CD4-positive, CD25-positive, alpha-beta regulatory T cell (primary cell): ENCODE measurements at regions not wholly inside any gene's neighbourhood (a gene's known extent, or its start where the extent isn't known, plus 50 kb on each side); places are given as distances from the start of the nearest gene placed in this dataset.

Experiments
- ATAC-seq, 2 donors: fragments of 150-1000 bp; cut with Tn5 transposase; one replicate each; pipeline ENCODE4 v1.10.0; 2021; ENCODE audit warnings: low read depth in 2 of 2, moderate number of reproducible peaks in 2 of 2, moderate library complexity in 1 of 2
- DNase-seq, 3 donors: peaks; one replicate each; pipeline versions ENCODE4 v3.0.0 to v3.0.0-alpha.2; 2012 to 2022; ENCODE audit warnings: mixed read lengths in 1 of 3
- H3K27ac ChIP-seq: one replicate; pipeline ENCODE4 v1.7.0; 2013; ENCODE audit warnings: mild to moderate bottlenecking, low read length; ENCODE audit not compliant: insufficient read depth, poor library complexity, severe bottlenecking
- H3K27me3 ChIP-seq: one replicate; pipeline ENCODE4 v1.7.0; 2013; ENCODE audit warnings: low read length; ENCODE audit not compliant: control insufficient read depth, insufficient read depth
- H3K36me3 ChIP-seq: one replicate; pipeline ENCODE4 v1.7.0; 2013; ENCODE audit warnings: mild to moderate bottlenecking, low read length, moderate library complexity; ENCODE audit not compliant: control insufficient read depth, insufficient read depth
- H3K4me1 ChIP-seq: 2 replicates; pipeline ENCODE4 v1.7.0; 2013; ENCODE audit warnings: mild to moderate bottlenecking, low read length; ENCODE audit not compliant: insufficient read depth, control insufficient read depth, poor library complexity, severe bottlenecking
- H3K4me3 ChIP-seq: one replicate; pipeline ENCODE4 v1.7.0; 2013; ENCODE audit warnings: low read depth, mild to moderate bottlenecking, low read length, moderate library complexity
- H3K9me3 ChIP-seq, 2 experiments: 1 replicate in 1 of 2; 2 replicates in 1 of 2; pipeline ENCODE4 v1.7.0; 2013; ENCODE audit warnings: low read length in 2 of 2, mild to moderate bottlenecking in 1 of 2, moderate library complexity in 1 of 2; ENCODE audit not compliant: control insufficient read depth in 2 of 2
- H3K27ac Mint-ChIP-seq, 3 donors: one replicate each; pipeline ENCODE4 v1.8.0; 2020 to 2022; ENCODE audit warnings: mild to moderate bottlenecking in 3 of 3, mixed read lengths in 3 of 3, moderate library complexity in 2 of 3
- H3K27me3 Mint-ChIP-seq: one replicate; pipeline ENCODE4 v1.8.0; 2022; ENCODE audit warnings: mild to moderate bottlenecking, mixed read lengths
- H3K36me3 Mint-ChIP-seq: one replicate; pipeline ENCODE4 v1.8.0; 2020; ENCODE audit warnings: mixed read lengths
- H3K4me1 Mint-ChIP-seq, 4 donors: one replicate each; pipeline ENCODE4 v1.8.0; 2020 to 2022; ENCODE audit warnings: mixed read lengths in 4 of 4, mild to moderate bottlenecking in 1 of 4
- H3K4me3 Mint-ChIP-seq, 4 donors: one replicate each; pipeline ENCODE4 v1.8.0; 2020 to 2022; ENCODE audit warnings: mild to moderate bottlenecking in 4 of 4, mixed read lengths in 4 of 4, moderate library complexity in 3 of 4
- H3K9me3 Mint-ChIP-seq, 7 donors: one replicate each; pipeline ENCODE4 v1.8.0; 2020 to 2022; ENCODE audit warnings: mixed read lengths in 7 of 7, mild to moderate bottlenecking in 3 of 7, moderate library complexity in 2 of 7

GRCh38 chr18:56096861-56097260 is 508.9 kb upstream of the TCF4 start:
- ATAC-seq: no peak
- Histone ChIP-seq H3K4me1 (no peaks in the 10 kb centered on the region), H3K4me3 (no peak overlapping the region), H3K27ac (no peak overlapping the region), H3K9me3 (no peaks in the 10 kb centered on the region), H3K36me3 (no peaks in the 10 kb centered on the region), H3K27me3 (no peaks in the 10 kb centered on the region)
- no peak for DNase-seq
- no peaks in the 10 kb centered on the region for H3K27me3 Mint-ChIP-seq
- no peak overlapping the region for H3K4me3 Mint-ChIP-seq
- no peaks in the 10 kb centered on the region for H3K4me1 Mint-ChIP-seq
- no peaks in the 10 kb centered on the region for H3K36me3 Mint-ChIP-seq
- no peak overlapping the region for H3K27ac Mint-ChIP-seq
- peaks cover 0 to 11% (median 2%) of the 10 kb centered on the region in 7 donors for H3K9me3 Mint-ChIP-seq

DNA sequence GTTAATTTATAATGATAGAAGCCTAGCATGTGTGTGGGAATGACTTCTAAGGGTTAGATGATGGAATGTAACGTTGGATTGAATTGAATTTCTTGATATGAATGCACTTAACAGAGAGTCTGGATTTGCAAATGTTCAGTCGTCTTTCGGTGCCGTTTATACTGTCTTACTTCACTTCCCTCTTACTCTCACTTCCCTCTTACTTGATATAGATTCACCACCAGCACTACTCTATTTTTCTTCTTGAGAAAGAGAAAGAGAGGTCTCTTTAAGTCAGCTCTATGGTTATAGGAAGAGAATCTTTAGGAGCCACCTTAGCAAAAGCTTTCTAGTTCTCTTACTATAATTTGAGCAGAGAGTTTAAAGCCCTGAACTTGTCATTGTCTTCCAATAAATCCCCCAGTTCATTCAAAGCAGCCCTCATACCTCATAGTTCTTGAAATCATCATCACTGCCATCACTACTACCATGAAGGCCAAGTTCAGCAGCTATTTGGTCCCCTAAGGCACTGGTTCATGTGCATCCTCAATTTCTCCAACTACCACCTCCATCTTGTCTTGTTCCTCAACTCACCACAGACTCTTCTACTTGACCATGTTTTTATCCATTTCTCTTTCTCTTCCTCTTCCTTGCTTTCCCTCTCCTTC is 501.7 kb upstream of the TCF4 start:
- ATAC-seq (no peak), DNase-seq (no peak)
- H3K9me3 ChIP-seq: no peaks in the 10 kb centered on the region
- no peak overlapping the region for H3K4me3 Mint-ChIP-seq
- no peaks in the 10 kb centered on the region for H3K4me1 Mint-ChIP-seq
- H3K27ac ChIP-seq: no peak overlapping the region
- no peaks in the 10 kb centered on the region for H3K36me3 ChIP-seq
- H3K27me3 Mint-ChIP-seq: no peaks in the 10 kb centered on the region
- H3K27me3 ChIP-seq: no peaks in the 10 kb centered on the region
- no peaks in the 10 kb centered on the region for H3K36me3 Mint-ChIP-seq
- H3K4me3 ChIP-seq: no peak overlapping the region
- H3K27ac Mint-ChIP-seq: no peak overlapping the region
- peaks cover 0 to 7% (median 4%) of the 10 kb centered on the region in 7 donors for H3K9me3 Mint-ChIP-seq
- no peaks in the 10 kb centered on the region for H3K4me1 ChIP-seq

DNA sequence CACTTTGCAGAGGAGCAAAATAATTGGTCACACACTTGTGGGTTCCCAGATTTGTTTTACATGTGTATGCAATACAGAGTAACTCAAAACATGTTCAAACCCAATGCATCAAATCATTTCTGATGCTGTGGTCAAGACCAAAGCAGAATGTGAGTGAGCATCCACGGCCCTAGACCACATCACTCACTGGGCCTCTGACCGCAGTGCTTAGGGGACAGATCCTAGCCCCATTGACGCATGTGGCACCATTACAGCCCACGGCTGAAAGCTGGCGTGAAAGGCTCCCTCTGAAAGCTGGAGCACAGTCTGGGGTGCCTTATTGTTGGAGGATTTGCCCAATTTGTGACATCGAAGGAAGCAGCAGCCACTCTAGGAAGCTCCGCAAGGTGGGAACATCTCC is 498.8 kb upstream of the TCF4 start:
- Mint-ChIP-seq H3K9me3 (peaks cover 0 to 8% (median 0%) of the 10 kb centered on the region in 7 donors), H3K36me3 (no peaks in the 10 kb centered on the region), H3K4me3 (no peak overlapping the region), H3K27me3 (no peaks in the 10 kb centered on the region), H3K27ac (no peak overlapping the region), H3K4me1 (no peaks in the 10 kb centered on the region)
- Histone ChIP-seq H3K4me1 (no peaks in the 10 kb centered on the region), H3K27me3 (no peaks in the 10 kb centered on the region), H3K4me3 (no peak overlapping the region), H3K36me3 (no peaks in the 10 kb centered on the region), H3K9me3 (no peaks in the 10 kb centered on the region), H3K27ac (no peak overlapping the region)
- ATAC-seq (no peak), DNase-seq (no peak)

- Histone ChIP-seq H3K27me3 (no peaks in the 10 kb centered on the region), H3K9me3 (no peaks in the 10 kb centered on the region), H3K4me3 (no peak overlapping the region), H3K27ac (no peak overlapping the region), H3K4me1 (no peaks in the 10 kb centered on the region), H3K36me3 (no peaks in the 10 kb centered on the region)
- DNase-seq (no peak), ATAC-seq (no peak)
- H3K27me3 Mint-ChIP-seq: no peaks in the 10 kb centered on the region
- H3K4me1 Mint-ChIP-seq: no peaks in the 10 kb centered on the region
- H3K9me3 Mint-ChIP-seq: peaks cover 0 to 8% (median 0%) of the 10 kb centered on the region in 7 donors
- H3K27ac Mint-ChIP-seq: no peak overlapping the region
- H3K4me3 Mint-ChIP-seq: no peak overlapping the region
- H3K36me3 Mint-ChIP-seq: no peaks in the 10 kb centered on the region
Observed at GRCh38 chr18:56086176-56086575, 498.2 kb upstream of the TCF4 start.

- H3K36me3 ChIP-seq: no peaks in the 10 kb centered on the region
- no peaks in the 10 kb centered on the region for H3K4me1 Mint-ChIP-seq
- no peak overlapping the region for H3K4me3 Mint-ChIP-seq
Observed at GRCh38 chr18:56085551-56085950, 497.6 kb upstream of the TCF4 start.

DNA sequence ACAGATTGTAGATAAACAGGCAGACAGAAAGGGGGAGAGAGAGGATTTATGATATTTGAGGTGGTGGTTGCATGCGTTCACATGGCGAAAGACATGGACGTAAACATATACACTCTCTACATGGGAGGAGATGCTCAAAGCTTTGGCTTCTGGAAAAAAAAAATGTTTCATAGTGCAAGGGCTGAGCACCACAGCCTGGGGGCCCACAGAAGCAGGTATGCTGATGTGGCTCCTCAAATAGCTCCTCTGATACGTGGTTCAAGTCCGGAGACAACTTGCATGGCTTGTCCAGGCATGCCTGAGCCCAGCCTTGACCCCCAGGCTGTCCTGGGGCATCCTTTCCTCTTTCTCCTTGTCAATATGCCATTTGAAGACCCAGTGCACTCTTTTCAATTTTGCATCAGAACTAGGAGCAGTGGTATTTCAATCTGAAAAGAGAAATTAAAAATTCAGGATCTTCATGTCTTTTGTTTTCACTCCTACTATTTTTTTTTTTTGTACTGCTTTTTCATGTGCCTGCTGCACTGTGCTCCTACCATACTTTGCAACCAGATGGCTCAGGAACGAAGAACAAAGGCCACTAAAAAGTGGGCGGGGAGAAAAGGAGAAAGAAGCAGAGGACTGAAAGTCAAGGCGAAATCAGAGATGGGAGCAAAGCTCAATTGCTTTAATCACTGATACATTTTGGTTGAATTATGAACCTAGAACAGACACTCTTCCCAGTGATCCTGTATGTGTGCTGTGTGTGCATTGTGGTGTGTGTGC is 495.7 kb upstream of the TCF4 start:
- Mint-ChIP-seq H3K4me1 (no peaks in the 10 kb centered on the region), H3K27me3 (no peaks in the 10 kb centered on the region), H3K9me3 (peaks cover 0 to 6% (median 3%) of the 10 kb centered on the region in 7 donors), H3K27ac (no peak overlapping the region), H3K36me3 (no peaks in the 10 kb centered on the region), H3K4me3 (no peak overlapping the region)
- no peak overlapping the region for H3K4me3 ChIP-seq
- H3K27me3 ChIP-seq: no peaks in the 10 kb centered on the region
- no peaks in the 10 kb centered on the region for H3K36me3 ChIP-seq
- H3K27ac ChIP-seq: no peak overlapping the region
- no peaks in the 10 kb centered on the region for H3K9me3 ChIP-seq
- no peaks in the 10 kb centered on the region for H3K4me1 ChIP-seq
- DNase-seq (no peak), ATAC-seq (no peak)

More at GRCh38 chr18:56085551-56085950, 497.6 kb upstream of the TCF4 start:
- Histone ChIP-seq H3K27ac (no peak overlapping the region), H3K4me3 (no peak overlapping the region), H3K4me1 (no peaks in the 10 kb centered on the region), H3K9me3 (no peaks in the 10 kb centered on the region), H3K27me3 (no peaks in the 10 kb centered on the region)
- Mint-ChIP-seq H3K27ac (no peak overlapping the region), H3K9me3 (peaks cover 0 to 8% (median 3%) of the 10 kb centered on the region in 7 donors), H3K27me3 (no peaks in the 10 kb centered on the region), H3K36me3 (no peaks in the 10 kb centered on the region)
- ATAC-seq (no peak), DNase-seq (no peak)

DNA sequence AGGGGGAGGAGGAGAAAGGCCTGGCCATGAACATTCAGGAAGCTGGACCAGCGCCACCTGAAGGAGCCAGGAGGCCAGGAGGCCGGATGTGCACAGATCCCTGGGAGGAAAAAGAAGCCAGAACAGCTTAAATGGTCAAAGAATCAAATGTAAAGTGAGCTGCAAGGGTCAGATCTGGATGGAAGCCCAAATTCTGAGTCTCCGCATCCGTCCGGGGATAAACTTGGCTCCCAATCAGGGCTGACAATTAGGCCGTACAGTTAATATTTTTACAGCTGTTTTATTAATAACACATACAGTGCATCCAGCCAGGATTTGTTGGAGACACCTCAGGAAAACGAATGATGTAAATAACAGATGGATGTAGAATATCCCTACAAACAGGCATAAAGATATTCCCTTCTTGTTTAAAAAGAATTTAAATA is 495.1 kb upstream of the TCF4 start:
- Histone ChIP-seq H3K4me3 (no peak overlapping the region), H3K27ac (no peak overlapping the region), H3K9me3 (no peaks in the 10 kb centered on the region), H3K27me3 (no peaks in the 10 kb centered on the region), H3K4me1 (no peaks in the 10 kb centered on the region), H3K36me3 (no peaks in the 10 kb centered on the region)
- no peak for DNase-seq
- Mint-ChIP-seq H3K4me3 (no peak overlapping the region), H3K9me3 (peaks cover 0 to 6% (median 3%) of the 10 kb centered on the region in 7 donors), H3K27ac (no peak overlapping the region), H3K4me1 (no peaks in the 10 kb centered on the region), H3K36me3 (no peaks in the 10 kb centered on the region), H3K27me3 (no peaks in the 10 kb centered on the region)
- no peak for ATAC-seq

- no peaks in the 10 kb centered on the region for H3K27me3 ChIP-seq
- no peak overlapping the region for H3K4me3 ChIP-seq
- no peaks in the 10 kb centered on the region for H3K4me1 Mint-ChIP-seq
- H3K36me3 Mint-ChIP-seq: no peaks in the 10 kb centered on the region
- H3K4me1 ChIP-seq: no peaks in the 10 kb centered on the region
- H3K9me3 Mint-ChIP-seq: peaks cover 1 to 9% (median 3%) of the 10 kb centered on the region in 7 donors
- ATAC-seq (no peak), DNase-seq (no peak)
- H3K27ac ChIP-seq: no peak overlapping the region
- H3K4me3 Mint-ChIP-seq: no peak overlapping the region
- no peaks in the 10 kb centered on the region for H3K27me3 Mint-ChIP-seq
- no peak overlapping the region for H3K27ac Mint-ChIP-seq
- no peaks in the 10 kb centered on the region for H3K36me3 ChIP-seq
- no peaks in the 10 kb centered on the region for H3K9me3 ChIP-seq
Observed at GRCh38 chr18:56076723-56077122, 488.7 kb upstream of the TCF4 start.
